K562 (cell line): ENCODE measurements at regions not wholly inside any gene's neighbourhood (a gene's known extent, or its start where the extent isn't known, plus 50 kb on each side); places are given as distances from the start of the nearest gene placed in this dataset.

Experiments
- ATAC-seq: fragments of 200-7000 bp; cut with Tn5 transposase; 3 replicates; pipeline ENCODE4 v1.9.1; 2020; ENCODE audit warnings: moderate library complexity
- BruUV-seq: library from RNA; stranded (reverse); fragments of 400-500 nt; replicated peaks from 2 replicates; lab custom pipeline; 2021; lab: Mats Ljungman, UMichigan
- CTCF ChIA-PET: fragments of 300-600 bp; formaldehyde crosslinking; extraction: SDS; loops from one replicate; lab custom pipeline; 2021; ENCODE audit warnings: low intra/inter-chr PET ratio; lab: Yijun Ruan, JAX
- POLR2A ChIA-PET: fragments of 300-600, 350-650 bp; sonication (Branson Sonifier 250); formaldehyde crosslinking; extraction: SDS; loops from one replicate; lab custom pipeline; 2021; ENCODE audit warnings: antibody characterized with exemption, inconsistent platforms; lab: Yijun Ruan, JAX
- DNase-seq, 4 experiments: peaks; one replicate each; pipeline versions ENCODE4 v3.0.0 to v3.0.0-alpha.2; 2011 to 2018; ENCODE audit warnings: low spot score in 3 of 4, mixed read lengths in 3 of 4; ENCODE audit errors: extremely low read depth in 1 of 4
- FAIRE-seq: peaks from 2 replicates; lab custom pipeline; 2011; peaks lifted over from hg19 to GRCh38; lab: Jason Lieb, UNC
- H2AFZ ChIP-seq: 2 replicates; pipeline ENCODE4 v1.6.0; 2011; ENCODE audit warnings: low read depth, low read length, control low read depth, inconsistent platforms
- H3K27ac ChIP-seq: fragments of 200-600 bp; 3 replicates; pipeline ENCODE4 v1.8.0; 2011; ENCODE audit warnings: low read depth, mild to moderate bottlenecking, control low read depth, inconsistent platforms, low read length, moderate library complexity, mixed read lengths; ENCODE audit errors: extremely low read depth
- H3K27me3 ChIP-seq, 2 experiments: fragments of 300-600 bp in 1 of 2; 2 replicates in 1 of 2; 3 replicates in 1 of 2; pipeline versions ENCODE4 v1.6.0 to v1.8.0; 2011; ENCODE audit warnings: inconsistent platforms in 2 of 2, low read length in 2 of 2, mild to moderate bottlenecking in 1 of 2, mixed read lengths in 1 of 2, moderate library complexity in 1 of 2; ENCODE audit not compliant: control insufficient read depth in 2 of 2, insufficient read depth in 2 of 2
- H3K36me3 ChIP-seq: fragments of 300-600 bp; 3 replicates; pipeline ENCODE4 v1.8.0; 2011; ENCODE audit warnings: mild to moderate bottlenecking, low read length, inconsistent platforms; ENCODE audit not compliant: control insufficient read depth, insufficient read depth
- H3K4me1 ChIP-seq, 2 experiments: fragments of 200-600 bp in 1 of 2; replicated peaks in 1 of 2; 2 replicates in 1 of 2; 3 replicates in 1 of 2; pipeline versions ENCODE4 v1.5.1 to v1.8.0; 2011; ENCODE audit warnings: inconsistent platforms in 2 of 2, low read length in 2 of 2, mild to moderate bottlenecking in 1 of 2, mixed read lengths in 1 of 2, moderate library complexity in 1 of 2; ENCODE audit not compliant: control insufficient read depth in 2 of 2, insufficient read depth in 2 of 2
- H3K4me2 ChIP-seq: 2 replicates; pipeline ENCODE4 v1.6.1; 2011; ENCODE audit warnings: low read length, control low read depth, inconsistent platforms, mixed read lengths; ENCODE audit not compliant: insufficient read depth
- H3K4me3 ChIP-seq: fragments of 200-600 bp; sonication (generic), shearing (Covaris generic); 2 replicates; pipeline ENCODE4 v1.5.1; 2016; ENCODE audit warnings: control low read depth, inconsistent platforms
- H3K79me2 ChIP-seq: fragments of 200-600 bp; 3 replicates; pipeline ENCODE4 v1.8.0; 2011; ENCODE audit warnings: low read length, inconsistent platforms; ENCODE audit not compliant: control insufficient read depth, insufficient read depth
- H3K9ac ChIP-seq, 2 experiments: 2 replicates each; pipeline versions ENCODE4 v1.6.0 to v1.6.1; 2011; ENCODE audit warnings: low read depth in 2 of 2, low read length in 2 of 2, control low read depth in 1 of 2, inconsistent platforms in 1 of 2, mild to moderate bottlenecking in 1 of 2, mixed read lengths in 1 of 2; ENCODE audit not compliant: insufficient read depth in 1 of 2
- H3K9me1 ChIP-seq: one replicate; pipeline ENCODE4 v1.6.0; 2011; ENCODE audit warnings: inconsistent platforms, mild to moderate bottlenecking, low read length, moderate library complexity; ENCODE audit not compliant: control insufficient read depth, insufficient read depth
- H3K9me3 ChIP-seq: replicated peaks from 2 replicates; pipeline ENCODE4 v1.5.1; 2011; ENCODE audit warnings: low read depth, low read length, inconsistent platforms; ENCODE audit not compliant: control insufficient read depth, insufficient read depth
- H4K20me1 ChIP-seq: replicated peaks from 2 replicates; pipeline ENCODE4 v1.6.1; 2011; ENCODE audit warnings: low read length, inconsistent platforms, mixed read lengths; ENCODE audit not compliant: control insufficient read depth, insufficient read depth
- HBP1 ChIP-seq: fragments of 450-650 bp; formaldehyde crosslinking; IDR thresholded peaks from 2 replicates; pipeline ENCODE4 v1.4.0; 2022; ENCODE audit warnings: missing genetic modification characterization
- PPARD ChIP-seq: fragments of 250-450 bp; sonication (Bioruptor Pico); IDR thresholded peaks from 2 replicates; pipeline ENCODE4 v1.8.0; 2022; ENCODE audit warnings: inconsistent platforms, mild to moderate bottlenecking, moderate library complexity
- SMAD3 ChIP-seq: fragments of 450-650 bp; formaldehyde crosslinking; conservative IDR thresholded peaks from 2 replicates; pipeline ENCODE4 v1.4.0; 2020; ENCODE audit warnings: mild to moderate bottlenecking
- SMC3 ChIP-seq: conservative IDR thresholded peaks from 2 replicates; pipeline ENCODE4 v1.6.1; 2011; ENCODE audit warnings: low read depth, low read length, improper control_type of control experiment; ENCODE audit not compliant: insufficient read depth
- SREBF1 ChIP-seq: fragments of 150-350 bp; IDR thresholded peaks from 2 replicates; pipeline ENCODE4 v1.6.1; 2014; ENCODE audit warnings: antibody characterized with exemption, low read depth, low read length, borderline replicate concordance
- USF2 ChIP-seq: sonication (generic); formaldehyde crosslinking; IDR thresholded peaks from 2 replicates; pipeline ENCODE4 v1.5.0; 2020; ENCODE audit warnings: missing genetic modification reagents
- ZHX1 ChIP-seq: fragments of 150-350 bp; conservative IDR thresholded peaks from 2 replicates; pipeline ENCODE4 v1.6.1; 2014; ENCODE audit warnings: low read length
- ZNF551 ChIP-seq: fragments of 250-450 bp; sonication (Bioruptor Pico); IDR thresholded peaks from 2 replicates; pipeline ENCODE4 v1.5.0; 2021; ENCODE audit warnings: mild to moderate bottlenecking, moderate library complexity
- WGBS: fragments of 100-300 bp; shearing (Covaris generic); methylation state at CpG from one replicate; pipeline ENCODE4 v1.1.6; 2016; ENCODE audit warnings: low coverage, mixed read lengths; ENCODE audit not compliant: insufficient coverage; ENCODE audit errors: missing lambda C conversion rate; 5-methylcytosine and 5-hydroxymethylcytosine counted together
- in situ Hi-C: fragments of 300-500 bp; cut with MboI; formaldehyde crosslinking; loops from 4 replicates; pipeline ENCODE4 v1.15.0; 2018; ENCODE audit warnings: inconsistent platforms, mixed read lengths
- intact Hi-C: fragments of 100-400 bp; cut with micrococcal nuclease; formaldehyde crosslinking; loops from 2 replicates; pipeline ENCODE4 v1.14.2; 2022

GRCh38 chr9:12544700-12545099 is 148.5 kb upstream of the TYRP1 start:
- H3K9me3 ChIP-seq: no peaks in the 10 kb centered on the region
- H3K9ac ChIP-seq: no peak overlapping the region
- POLR2A ChIA-PET: no interaction called here
- no peak for DNase-seq
- in situ Hi-C loops: no loop called here
- H4K20me1 ChIP-seq: no peaks in the 10 kb centered on the region
- 0% methylated on average over 2 of the region's 2 CpGs for WGBS
- H3K36me3 ChIP-seq: no peaks in the 10 kb centered on the region
- no peak for FAIRE-seq
- H2AFZ ChIP-seq: no peak overlapping the region
- H3K27me3 ChIP-seq: no peaks in the 10 kb centered on the region
- H3K4me1 ChIP-seq: no peaks in the 10 kb centered on the region
- no peaks in the 10 kb centered on the region for H3K79me2 ChIP-seq
- CTCF ChIA-PET: no interaction called here
- no peak overlapping the region for H3K4me2 ChIP-seq
- no peak overlapping the region for H3K27ac ChIP-seq
- no TSS peak for BruUV-seq
- TF ChIP-seq SMAD3 (CRISPR knock-in tag): no peak
- no peak for TF ChIP-seq ZNF551
- TF ChIP-seq ZHX1: no peak
- no peak for TF ChIP-seq SREBF1
- no peak for TF ChIP-seq PPARD (CRISPR knock-in tag)
- no peak for TF ChIP-seq USF2 (CRISPR knock-in tag)
- no peak for TF ChIP-seq HBP1 (CRISPR knock-in tag)
- no peak for TF ChIP-seq SMC3
- no peak for ATAC-seq
- no peak overlapping the region for H3K4me3 ChIP-seq
- no peaks in the 10 kb centered on the region for H3K9me1 ChIP-seq
- intact Hi-C loops: no loop called here
